ENCODE measurements at regions not wholly inside any gene's neighbourhood (a gene's known extent, or its start where the extent isn't known, plus 50 kb on each side); places are given as distances from the start of the nearest gene placed in this dataset.
"Not testable (repeated sequence)": the region's sequence is repeated elsewhere in the genome, so short reads cannot be mapped to it uniquely, and the experiment has no call there.

GRCh38 chr13:70755456-70755855, 647.2 kb upstream of the KLHL1 start:
- no peak for DNase-seq

GRCh38 chr13:70747262-70747661, 639.0 kb upstream of the KLHL1 start:
- no peak for DNase-seq

GRCh38 chr13:70746469-70746868, 638.2 kb upstream of the KLHL1 start:
- DNase-seq: not testable (repeated sequence)

GRCh38 chr13:70736622-70737317, 628.5 kb upstream of the KLHL1 start:
- DNase-seq: no peak

GRCh38 chr13:70732611-70733010, 624.4 kb upstream of the KLHL1 start:
- DNase-seq: no peak

- DNase-seq: no peak
Measured at GRCh38 chr13:70729369-70729768, 621.1 kb upstream of the KLHL1 start.

- no peak for DNase-seq
Measured at GRCh38 chr13:70723732-70724131, 615.5 kb upstream of the KLHL1 start.

- no peak for DNase-seq
Measured at GRCh38 chr13:70720386-70720785, 612.1 kb upstream of the KLHL1 start.

- DNase-seq: no peak
Measured at GRCh38 chr13:70714993-70715392, 606.7 kb upstream of the KLHL1 start.

- no peak for DNase-seq
Measured at GRCh38 chr13:70708775-70709174, 600.5 kb upstream of the KLHL1 start.

GRCh38 chr13:70703755-70704154, 595.5 kb upstream of the KLHL1 start:
- no peak for DNase-seq

GRCh38 chr13:70694996-70695715, 586.9 kb upstream of the KLHL1 start:
- no peak for DNase-seq

GRCh38 chr13:70668983-70669382, 560.7 kb upstream of the KLHL1 start:
- DNase-seq: no peak

- DNase-seq: no peak
Measured at GRCh38 chr13:70668293-70668692, 560.0 kb upstream of the KLHL1 start.

- DNase-seq: no peak
Measured at GRCh38 chr13:70666883-70667556, 558.8 kb upstream of the KLHL1 start.

GRCh38 chr13:70662231-70662940, 554.1 kb upstream of the KLHL1 start:
- no peak for DNase-seq

- DNase-seq: no peak
Measured at GRCh38 chr13:70644052-70644451, 535.8 kb upstream of the KLHL1 start.

- no peak for DNase-seq
Measured at GRCh38 chr13:70634893-70635292, 526.6 kb upstream of the KLHL1 start.

GRCh38 chr13:70630247-70630646, 522.0 kb upstream of the KLHL1 start:
- DNase-seq: no peak

GRCh38 chr13:70623239-70623638, 515.0 kb upstream of the KLHL1 start:
- DNase-seq: no peak

GRCh38 chr13:70622796-70623195, 514.5 kb upstream of the KLHL1 start:
- no peak for DNase-seq

GRCh38 chr13:70619936-70620335, 511.7 kb upstream of the KLHL1 start:
- DNase-seq: no peak

- DNase-seq: no peak
Measured at GRCh38 chr13:70616847-70617246, 508.6 kb upstream of the KLHL1 start.

Measured in CD4-positive, alpha-beta T cell treated with Interleukin-1 beta for 1 hour (primary cell).